ENCODE measurements at regions not wholly inside any gene's neighbourhood (a gene's known extent, or its start where the extent isn't known, plus 50 kb on each side); places are given as distances from the start of the nearest gene placed in this dataset.

GRCh38 chr11:116173941-116174911 lies 598.6 kb downstream of the BUD13 start:
- no peaks in the 10 kb centered on the region for H3K36me3 ChIP-seq (ENCODE audit: control insufficient read depth, insufficient read depth, low read length)
- TF ChIP-seq, protein P1, sequence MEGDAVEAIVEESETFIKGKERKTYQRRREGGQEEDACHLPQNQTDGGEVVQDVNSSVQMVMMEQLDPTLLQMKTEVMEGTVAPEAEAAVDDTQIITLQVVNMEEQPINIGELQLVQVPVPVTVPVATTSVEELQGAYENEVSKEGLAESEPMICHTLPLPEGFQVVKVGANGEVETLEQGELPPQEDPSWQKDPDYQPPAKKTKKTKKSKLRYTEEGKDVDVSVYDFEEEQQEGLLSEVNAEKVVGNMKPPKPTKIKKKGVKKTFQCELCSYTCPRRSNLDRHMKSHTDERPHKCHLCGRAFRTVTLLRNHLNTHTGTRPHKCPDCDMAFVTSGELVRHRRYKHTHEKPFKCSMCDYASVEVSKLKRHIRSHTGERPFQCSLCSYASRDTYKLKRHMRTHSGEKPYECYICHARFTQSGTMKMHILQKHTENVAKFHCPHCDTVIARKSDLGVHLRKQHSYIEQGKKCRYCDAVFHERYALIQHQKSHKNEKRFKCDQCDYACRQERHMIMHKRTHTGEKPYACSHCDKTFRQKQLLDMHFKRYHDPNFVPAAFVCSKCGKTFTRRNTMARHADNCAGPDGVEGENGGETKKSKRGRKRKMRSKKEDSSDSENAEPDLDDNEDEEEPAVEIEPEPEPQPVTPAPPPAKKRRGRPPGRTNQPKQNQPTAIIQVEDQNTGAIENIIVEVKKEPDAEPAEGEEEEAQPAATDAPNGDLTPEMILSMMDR (conservative IDR thresholded peaks at IDR 0.05) = no peak
- no peak overlapping the region for H3K4me3 ChIP-seq (ENCODE audit: low read length)
- H3K9ac ChIP-seq (ENCODE audit: extremely low read depth, low read length, poor library complexity, severe bottlenecking) = no peak overlapping the region
- 58 to 66% methylated on average over 15 to 20 of the region's 20 CpGs for WGBS, 2 experiments (ENCODE audit: insufficient coverage in 1 of 2, insufficient read length in 1 of 2)
- Mint-ChIP-seq H3K27me3 (ENCODE audit: insufficient read depth) (peaks cover 37% of the 10 kb centered on the region), H3K4me1 (peaks cover 41% of the 10 kb centered on the region), H3K27ac (no peak overlapping the region), H3K36me3 (ENCODE audit: low read depth) (no peaks in the 10 kb centered on the region), H3K4me3 (peak overlapping the region; percentile 8), H3K9me3 (no peaks in the 10 kb centered on the region)
- H3K9me3 ChIP-seq (ENCODE audit: control insufficient read depth, low read length) = no peaks in the 10 kb centered on the region
- H3K4me1 ChIP-seq (ENCODE audit: control insufficient read depth, insufficient read depth, low read length) = peaks cover 19% of the 10 kb centered on the region
- H3K27me3 ChIP-seq (ENCODE audit: control insufficient read depth, insufficient read depth, low read length, poor library complexity, severe bottlenecking) = peaks cover 29% of the 10 kb centered on the region
- DNase-seq = peak; percentile 85
- H3K27ac ChIP-seq (ENCODE audit: low read depth, low read length) = no peak overlapping the region

DNA sequence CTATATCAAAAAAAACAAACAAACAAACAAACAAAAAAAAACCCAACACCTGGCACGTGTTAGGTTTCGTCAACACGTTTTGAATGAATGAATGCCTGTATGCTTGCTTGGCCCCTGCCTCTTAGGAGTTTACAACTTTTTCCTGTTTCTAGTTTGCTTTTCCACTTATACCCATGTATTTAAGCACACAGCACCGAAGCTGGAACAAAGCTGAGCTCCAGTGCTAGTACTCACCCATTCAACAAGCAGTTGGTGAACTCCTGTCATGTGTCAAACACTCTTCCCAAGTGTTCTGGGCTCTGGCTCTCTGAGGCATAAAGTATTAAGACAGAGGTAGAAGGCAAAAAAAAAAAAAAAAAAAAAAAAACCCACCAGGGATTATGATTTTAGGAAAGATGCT lies 599.3 kb downstream of the BUD13 start:
- no peak overlapping the region for H3K27ac Mint-ChIP-seq
- H3K9ac ChIP-seq (ENCODE audit: extremely low read depth, low read length, poor library complexity, severe bottlenecking) = no peak overlapping the region
- WGBS, 2 experiments (ENCODE audit: insufficient coverage in 1 of 2, insufficient read length in 1 of 2) = 82 to 97% methylated on average over 3 to 4 of the region's 4 CpGs
- no peaks in the 10 kb centered on the region for H3K9me3 Mint-ChIP-seq
- H3K27me3 ChIP-seq (ENCODE audit: control insufficient read depth, insufficient read depth, low read length, poor library complexity, severe bottlenecking) = peaks cover 29% of the 10 kb centered on the region
- H3K36me3 ChIP-seq (ENCODE audit: control insufficient read depth, insufficient read depth, low read length) = no peaks in the 10 kb centered on the region
- peaks cover 41% of the 10 kb centered on the region for H3K27me3 Mint-ChIP-seq (ENCODE audit: insufficient read depth)
- H3K4me3 ChIP-seq (ENCODE audit: low read length) = no peak overlapping the region
- H3K4me1 ChIP-seq (ENCODE audit: control insufficient read depth, insufficient read depth, low read length) = peaks cover 24% of the 10 kb centered on the region
- DNase-seq = peak; percentile 22
- peaks cover 46% of the 10 kb centered on the region for H3K4me1 Mint-ChIP-seq
- no peak overlapping the region for H3K27ac ChIP-seq (ENCODE audit: low read depth, low read length)
- TF ChIP-seq, protein P1 (conservative IDR thresholded peaks at IDR 0.05) = no peak
- no peak overlapping the region for H3K4me3 Mint-ChIP-seq
- H3K36me3 Mint-ChIP-seq (ENCODE audit: low read depth) = no peaks in the 10 kb centered on the region
- no peaks in the 10 kb centered on the region for H3K9me3 ChIP-seq (ENCODE audit: control insufficient read depth, low read length)

GRCh38 chr11:116172851-116173250 lies 599.9 kb downstream of the BUD13 start:
- Histone ChIP-seq H3K4me3 (ENCODE audit: low read length) (no peak overlapping the region), H3K36me3 (ENCODE audit: control insufficient read depth, insufficient read depth, low read length) (no peaks in the 10 kb centered on the region), H3K27me3 (ENCODE audit: control insufficient read depth, insufficient read depth, low read length, poor library complexity, severe bottlenecking) (peaks cover 29% of the 10 kb centered on the region), H3K27ac (ENCODE audit: low read depth, low read length) (no peak overlapping the region), H3K9me3 (ENCODE audit: control insufficient read depth, low read length) (no peaks in the 10 kb centered on the region), H3K9ac (ENCODE audit: extremely low read depth, low read length, poor library complexity, severe bottlenecking) (no peak overlapping the region), H3K4me1 (ENCODE audit: control insufficient read depth, insufficient read depth, low read length) (peaks cover 24% of the 10 kb centered on the region)
- 88 to 92% methylated on average over 2 of the region's 2 CpGs for WGBS, 2 experiments (ENCODE audit: insufficient coverage in 1 of 2, insufficient read length in 1 of 2)
- Mint-ChIP-seq H3K4me1 (peaks cover 47% of the 10 kb centered on the region), H3K4me3 (no peak overlapping the region), H3K36me3 (ENCODE audit: low read depth) (no peaks in the 10 kb centered on the region), H3K27me3 (ENCODE audit: insufficient read depth) (peaks cover 44% of the 10 kb centered on the region), H3K27ac (no peak overlapping the region), H3K9me3 (no peaks in the 10 kb centered on the region)
- DNase-seq = no peak
- TF ChIP-seq, protein P1 (conservative IDR thresholded peaks at IDR 0.05) = no peak

All from endodermal cell (in vitro differentiated cells).